ENCODE measurements at regions not wholly inside any gene's neighbourhood (a gene's known extent, or its start where the extent isn't known, plus 50 kb on each side); places are given as distances from the start of the nearest gene placed in this dataset.

DNA sequence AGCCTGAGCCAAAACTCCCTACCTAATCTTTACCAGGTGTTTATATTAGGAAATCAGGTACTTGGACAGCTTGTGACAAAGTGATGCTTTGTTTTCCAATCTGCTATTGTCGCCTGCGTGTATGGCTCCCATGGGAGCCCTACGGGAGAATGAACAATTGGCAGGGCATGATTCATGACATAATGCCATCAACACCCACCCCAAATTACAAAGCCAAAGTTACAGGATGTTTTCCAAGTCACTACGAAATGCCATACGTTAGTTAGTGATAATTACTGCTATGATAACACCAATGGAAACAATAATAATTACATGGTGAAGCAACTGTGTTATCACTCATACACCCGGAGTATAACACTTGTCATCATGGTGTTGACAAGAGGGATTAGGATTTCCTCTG, 226.4 kb downstream of the FAM181B start:
- Histone ChIP-seq H2BK20ac (ENCODE audit: low read depth, low read length, poor library complexity, severe bottlenecking) (no peak overlapping the region), H3K79me2 (ENCODE audit: insufficient read depth, low read length) (no peaks in the 10 kb centered on the region), H2BK15ac (ENCODE audit: low read depth, low read length) (no peak overlapping the region), H2AFZ (ENCODE audit: low read length) (no peak overlapping the region), H2BK120ac (ENCODE audit: low read depth, low read length, poor library complexity, severe bottlenecking) (no peak overlapping the region), H3K23me2 (ENCODE audit: insufficient read length, low read depth, low read length, poor library complexity, severe bottlenecking) (no peaks in the 10 kb centered on the region), H3K27me3 (ENCODE audit: insufficient read depth, low read length) (no peaks in the 10 kb centered on the region), H3K18ac (ENCODE audit: insufficient read length, low read depth, low read length) (no peak overlapping the region), H3K4ac (ENCODE audit: low read depth, low read length) (no peak overlapping the region), H3K14ac (ENCODE audit: insufficient read depth, low read length) (no peak overlapping the region), H3K27ac (ENCODE audit: insufficient read length, low read depth, low read length) (no peak overlapping the region), H4K8ac (replicated peaks; ENCODE audit: insufficient read length, low read depth, low read length) (no peak overlapping the region), H3K79me1 (ENCODE audit: insufficient read depth, low read depth, low read length, poor library complexity, severe bottlenecking) (no peaks in the 10 kb centered on the region), H4K20me1 (ENCODE audit: control insufficient read depth, insufficient read depth, insufficient read length) (no peaks in the 10 kb centered on the region), H3K9ac (ENCODE audit: extremely low read depth, insufficient read length, low read length) (no peak overlapping the region), H3K56ac (ENCODE audit: insufficient read length, low read depth, low read length) (no peak overlapping the region), H3K4me2 (ENCODE audit: insufficient read depth, insufficient read length, low read length) (no peak overlapping the region), H4K5ac (ENCODE audit: insufficient read length, low read depth, low read length) (no peak overlapping the region), H2BK12ac (ENCODE audit: insufficient read length, low read depth, low read length) (no peak overlapping the region), H2BK5ac (ENCODE audit: insufficient read length, low read length) (no peak overlapping the region), H3T11ph (ENCODE audit: low read length) (no peak overlapping the region), H2AK5ac (ENCODE audit: insufficient read length, low read length) (no peak overlapping the region), H3K4me1 (ENCODE audit: insufficient read depth, low read length) (peaks cover 2% of the 10 kb centered on the region; the same call in 1 of the 2 replicates), H3K9me3 (ENCODE audit: control insufficient read depth, low read depth, low read length) (no peaks in the 10 kb centered on the region), H4K91ac (ENCODE audit: insufficient read length, low read depth, low read length) (no peak overlapping the region), H3K23ac (ENCODE audit: insufficient read length, low read depth, low read length) (no peak overlapping the region)
- Mint-ChIP-seq H3K9me3 (no peaks in the 10 kb centered on the region), H3K27ac (no peak overlapping the region), H3K27me3 (ENCODE audit: low read depth) (no peaks in the 10 kb centered on the region), H3K4me3 (no peak overlapping the region), H3K36me3 (ENCODE audit: insufficient read depth in 1 of 3, low read depth in 3 of 3) (no peaks in the 10 kb centered on the region), H3K4me1 (peaks cover 8 to 14% of the 10 kb centered on the region in 2 experiments)
- TF ChIP-seq, protein P1, sequence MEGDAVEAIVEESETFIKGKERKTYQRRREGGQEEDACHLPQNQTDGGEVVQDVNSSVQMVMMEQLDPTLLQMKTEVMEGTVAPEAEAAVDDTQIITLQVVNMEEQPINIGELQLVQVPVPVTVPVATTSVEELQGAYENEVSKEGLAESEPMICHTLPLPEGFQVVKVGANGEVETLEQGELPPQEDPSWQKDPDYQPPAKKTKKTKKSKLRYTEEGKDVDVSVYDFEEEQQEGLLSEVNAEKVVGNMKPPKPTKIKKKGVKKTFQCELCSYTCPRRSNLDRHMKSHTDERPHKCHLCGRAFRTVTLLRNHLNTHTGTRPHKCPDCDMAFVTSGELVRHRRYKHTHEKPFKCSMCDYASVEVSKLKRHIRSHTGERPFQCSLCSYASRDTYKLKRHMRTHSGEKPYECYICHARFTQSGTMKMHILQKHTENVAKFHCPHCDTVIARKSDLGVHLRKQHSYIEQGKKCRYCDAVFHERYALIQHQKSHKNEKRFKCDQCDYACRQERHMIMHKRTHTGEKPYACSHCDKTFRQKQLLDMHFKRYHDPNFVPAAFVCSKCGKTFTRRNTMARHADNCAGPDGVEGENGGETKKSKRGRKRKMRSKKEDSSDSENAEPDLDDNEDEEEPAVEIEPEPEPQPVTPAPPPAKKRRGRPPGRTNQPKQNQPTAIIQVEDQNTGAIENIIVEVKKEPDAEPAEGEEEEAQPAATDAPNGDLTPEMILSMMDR (conservative IDR thresholded peaks at IDR 0.05), result no peak
- DNase-seq, result no peak
- WGBS (ENCODE audit: extremely low coverage, insufficient read length, low lambda C conversion rate), result no CpG with 5 or more reads among the region's 6 CpGs

Measured in H9 (cell line).